ENCODE measurements at regions not wholly inside any gene's neighbourhood (a gene's known extent, or its start where the extent isn't known, plus 50 kb on each side); places are given as distances from the start of the nearest gene placed in this dataset.

- H3K56ac ChIP-seq (ENCODE audit: insufficient read length, low read depth, low read length) = no peak overlapping the region
- H4K20me1 ChIP-seq (ENCODE audit: control insufficient read depth, insufficient read depth, insufficient read length) = no peaks in the 10 kb centered on the region
- H3K27ac ChIP-seq (ENCODE audit: insufficient read length, low read depth, low read length) = no peak overlapping the region
- H3K4me1 Mint-ChIP-seq = no peaks in the 10 kb centered on the region
- no CpG with 5 or more reads among the region's 4 CpGs for WGBS (ENCODE audit: extremely low coverage, insufficient read length, low lambda C conversion rate)
- H2BK120ac ChIP-seq (ENCODE audit: low read depth, low read length, poor library complexity, severe bottlenecking) = no peak overlapping the region
- no peak overlapping the region for H3K14ac ChIP-seq (ENCODE audit: insufficient read depth, low read length)
- H2BK15ac ChIP-seq (ENCODE audit: low read depth, low read length) = no peak overlapping the region
- no peak overlapping the region for H3K27ac Mint-ChIP-seq
- H3K4ac ChIP-seq (ENCODE audit: low read depth, low read length) = no peak overlapping the region
- no peak overlapping the region for H4K8ac ChIP-seq (replicated peaks; ENCODE audit: insufficient read length, low read depth, low read length)
- H3K27me3 ChIP-seq (ENCODE audit: insufficient read depth, low read length) = no peaks in the 10 kb centered on the region
- no peaks in the 10 kb centered on the region for H3K36me3 Mint-ChIP-seq (ENCODE audit: insufficient read depth in 1 of 3, low read depth in 3 of 3)
- H3K27me3 Mint-ChIP-seq (ENCODE audit: low read depth) = no peaks in the 10 kb centered on the region
- H3K23me2 ChIP-seq (ENCODE audit: insufficient read length, low read depth, low read length, poor library complexity, severe bottlenecking) = no peaks in the 10 kb centered on the region
- no peak overlapping the region for H3K4me3 Mint-ChIP-seq
- H3K9ac ChIP-seq (ENCODE audit: extremely low read depth, insufficient read length, low read length) = no peak overlapping the region
- no peaks in the 10 kb centered on the region for H3K4me1 ChIP-seq (ENCODE audit: insufficient read depth, low read length)
- no peak overlapping the region for H3K23ac ChIP-seq (ENCODE audit: insufficient read length, low read depth, low read length)
- H3K79me1 ChIP-seq (ENCODE audit: insufficient read depth, low read depth, low read length, poor library complexity, severe bottlenecking) = no peaks in the 10 kb centered on the region
- no peak overlapping the region for H3K4me2 ChIP-seq (ENCODE audit: insufficient read depth, insufficient read length, low read length)
- TF ChIP-seq CTCF (conservative IDR thresholded peaks at IDR 0.05) = no peak
- H3K79me2 ChIP-seq (ENCODE audit: insufficient read depth, low read length) = no peaks in the 10 kb centered on the region
- no peak for DNase-seq
- H3T11ph ChIP-seq (ENCODE audit: low read length) = no peak overlapping the region
- no peaks in the 10 kb centered on the region for H3K9me3 ChIP-seq (ENCODE audit: control insufficient read depth, low read depth, low read length)
- H2BK20ac ChIP-seq (ENCODE audit: low read depth, low read length, poor library complexity, severe bottlenecking) = no peak overlapping the region
- H2BK5ac ChIP-seq (ENCODE audit: insufficient read length, low read length) = no peak overlapping the region
- H2AFZ ChIP-seq (ENCODE audit: low read length) = no peak overlapping the region
- H3K9me3 Mint-ChIP-seq = no peaks in the 10 kb centered on the region
- no peak overlapping the region for H4K5ac ChIP-seq (ENCODE audit: insufficient read length, low read depth, low read length)
- no peak overlapping the region for H2BK12ac ChIP-seq (ENCODE audit: insufficient read length, low read depth, low read length)
- H3K18ac ChIP-seq (ENCODE audit: insufficient read length, low read depth, low read length) = no peak overlapping the region
- no peak overlapping the region for H4K91ac ChIP-seq (ENCODE audit: insufficient read length, low read depth, low read length)
- H2AK5ac ChIP-seq (ENCODE audit: insufficient read length, low read length) = no peak overlapping the region
Observed at GRCh38 chr3:164677317-164677716, 401.0 kb downstream of the SI start.
